SH-SY5Y (cell line): ENCODE measurements at regions not wholly inside any gene's neighbourhood (a gene's known extent, or its start where the extent isn't known, plus 50 kb on each side); places are given as distances from the start of the nearest gene placed in this dataset.
A peak's percentile ranks its signal among the peaks of the same experiment; 100 is the strongest.

ENCODE experiments used
- GATA2 ChIP-seq: IDR thresholded peaks from 2 replicates; pipeline ENCODE4 v1.6.1; 2011; ENCODE audit warnings: mild to moderate bottlenecking, low read depth, low read length
- GATA3 ChIP-seq: IDR thresholded peaks from 2 replicates; pipeline ENCODE4 v1.6.1; 2011; ENCODE audit warnings: low read depth, mild to moderate bottlenecking, low read length, moderate library complexity

- TF ChIP-seq GATA3 (no peak), GATA2 (no peak)
Measured at GRCh38 chr2:30331869-30332268, 100.5 kb downstream of the LBH start.

- TF ChIP-seq GATA2 (no peak), GATA3 (no peak)
Measured at GRCh38 chr2:30332791-30333453, 101.6 kb downstream of the LBH start.

- TF ChIP-seq GATA3 (no peak), GATA2 (peak; percentile 51)
Measured at GRCh38 chr2:30334762-30335363, 103.5 kb downstream of the LBH start.

- no peak for TF ChIP-seq GATA2
- no peak for TF ChIP-seq GATA3
Measured at GRCh38 chr2:30336084-30336483, 104.8 kb downstream of the LBH start.

GRCh38 chr2:30336978-30337841 lies 105.9 kb downstream of the LBH start:
- TF ChIP-seq GATA3 (no peak), GATA2 (no peak)

- TF ChIP-seq GATA3, result no peak
- no peak for TF ChIP-seq GATA2
Measured at GRCh38 chr2:30338475-30338874, 107.1 kb downstream of the LBH start.

- no peak for TF ChIP-seq GATA3
- peak; percentile 19; the same call in 1 of the 2 replicates for TF ChIP-seq GATA2
Measured at GRCh38 chr2:30339071-30339470, 107.7 kb downstream of the LBH start.

GRCh38 chr2:30341500-30342267 lies 105.4 kb upstream of the LCLAT1 start:
- no peak for TF ChIP-seq GATA3
- TF ChIP-seq GATA2, result no peak

- no peak for TF ChIP-seq GATA3
- no peak for TF ChIP-seq GATA2
Measured at GRCh38 chr2:30346471-30347169, 100.4 kb upstream of the LCLAT1 start.

- TF ChIP-seq GATA2 (no peak), GATA3 (no peak)
Measured at GRCh38 chr2:30348825-30349224, 98.2 kb upstream of the LCLAT1 start.

GRCh38 chr2:30349691-30350090 lies 97.4 kb upstream of the LCLAT1 start:
- TF ChIP-seq GATA2, result no peak
- no peak for TF ChIP-seq GATA3

- TF ChIP-seq GATA3 (no peak), GATA2 (no peak)
Measured at GRCh38 chr2:30351116-30351515, 95.9 kb upstream of the LCLAT1 start.

- TF ChIP-seq GATA2, result no peak
- no peak for TF ChIP-seq GATA3
Measured at GRCh38 chr2:30351949-30352348, 95.1 kb upstream of the LCLAT1 start.
